Neural progenitor cell (in vitro differentiated cells): ENCODE measurements at regions not wholly inside any gene's neighbourhood (a gene's known extent, or its start where the extent isn't known, plus 50 kb on each side); places are given as distances from the start of the nearest gene placed in this dataset.

Source experiments
- DNase-seq: peaks from one replicate; pipeline ENCODE4 v3.0.0-alpha.2; 2016; ENCODE audit warnings: low spot score
- H2AFZ ChIP-seq: fragments of 200-600 bp; sonication (generic); replicated peaks from 2 replicates; pipeline ENCODE4 v1.6.1; 2016; ENCODE audit warnings: antibody characterized with exemption
- H3F3A ChIP-seq: fragments of 200-600 bp; sonication (generic); 2 replicates; pipeline ENCODE4 v1.6.1; 2016; ENCODE audit warnings: antibody characterized with exemption, low read depth
- H3K27ac ChIP-seq: fragments of 200-600 bp; sonication (generic); 2 replicates; pipeline ENCODE4 v1.5.1; 2016; ENCODE audit warnings: mild to moderate bottlenecking
- H3K27me3 ChIP-seq: fragments of 200-600 bp; sonication (generic); 2 replicates; pipeline ENCODE4 v1.6.1; 2016; ENCODE audit warnings: mild to moderate bottlenecking, moderate library complexity
- H3K36me3 ChIP-seq: fragments of 200-600 bp; sonication (generic); 2 replicates; pipeline ENCODE4 v1.5.1; 2016
- H3K4me1 ChIP-seq: fragments of 200-600 bp; sonication (generic); 2 replicates; pipeline ENCODE4 v1.6.1; 2016; ENCODE audit warnings: mixed run types
- H3K4me2 ChIP-seq: fragments of 200-600 bp; sonication (generic); 2 replicates; pipeline ENCODE4 v1.6.1; 2016
- H3K4me3 ChIP-seq: fragments of 200-600 bp; sonication (generic); 2 replicates; pipeline ENCODE4 v1.5.1; 2016
- H3K79me2 ChIP-seq: fragments of 200-600 bp; sonication (generic); 2 replicates; pipeline ENCODE4 v1.6.1; 2016; ENCODE audit warnings: low read depth
- H3K9ac ChIP-seq: fragments of 200-600 bp; sonication (generic); 2 replicates; pipeline ENCODE4 v1.6.1; 2016
- H3K9me3 ChIP-seq: fragments of 200-600 bp; sonication (generic); 2 replicates; pipeline ENCODE4 v1.5.1; 2016; ENCODE audit warnings: low read depth
- H4K20me1 ChIP-seq: fragments of 200-600 bp; sonication (generic); 2 replicates; pipeline ENCODE4 v1.6.1; 2016; ENCODE audit warnings: low read depth
- H3K27ac Mint-ChIP-seq: 3 replicates; pipeline ENCODE4 v1.8.0; 2021; ENCODE audit warnings: mixed read lengths
- H3K27me3 Mint-ChIP-seq: 2 replicates; pipeline ENCODE4 v1.8.0; 2022; ENCODE audit warnings: low read depth, mild to moderate bottlenecking, inconsistent platforms, moderate library complexity, mixed read lengths; ENCODE audit not compliant: insufficient read depth
- H3K36me3 Mint-ChIP-seq: 3 replicates; pipeline ENCODE4 v1.8.0; 2021; ENCODE audit warnings: mixed read lengths
- H3K4me1 Mint-ChIP-seq: 3 replicates; pipeline ENCODE4 v1.8.0; 2021; ENCODE audit warnings: mixed read lengths
- H3K4me3 Mint-ChIP-seq: 3 replicates; pipeline ENCODE4 v1.8.0; 2021; ENCODE audit warnings: mild to moderate bottlenecking, moderate library complexity, mixed read lengths
- H3K9me3 Mint-ChIP-seq: 3 replicates; pipeline ENCODE4 v1.8.0; 2020; ENCODE audit warnings: mixed read lengths
- EZH2 ChIP-seq: fragments of 200-600 bp; sonication (generic); IDR thresholded peaks from 2 replicates; pipeline ENCODE4 v1.6.1; 2017; ENCODE audit warnings: antibody characterized with exemption, mild to moderate bottlenecking, moderate library complexity
- EZH2phosphoT487 ChIP-seq: fragments of 200-600 bp; sonication (generic); IDR thresholded peaks from 2 replicates; pipeline ENCODE4 v1.6.1; 2017; ENCODE audit warnings: antibody characterized with exemption
- TF ChIP-seq, protein P1 (sequence below): fragments of 200-600 bp; sonication (generic); IDR thresholded peaks from 2 replicates; pipeline ENCODE4 v1.5.1; 2017; ENCODE audit warnings: antibody characterized with exemption, mild to moderate bottlenecking

DNA sequence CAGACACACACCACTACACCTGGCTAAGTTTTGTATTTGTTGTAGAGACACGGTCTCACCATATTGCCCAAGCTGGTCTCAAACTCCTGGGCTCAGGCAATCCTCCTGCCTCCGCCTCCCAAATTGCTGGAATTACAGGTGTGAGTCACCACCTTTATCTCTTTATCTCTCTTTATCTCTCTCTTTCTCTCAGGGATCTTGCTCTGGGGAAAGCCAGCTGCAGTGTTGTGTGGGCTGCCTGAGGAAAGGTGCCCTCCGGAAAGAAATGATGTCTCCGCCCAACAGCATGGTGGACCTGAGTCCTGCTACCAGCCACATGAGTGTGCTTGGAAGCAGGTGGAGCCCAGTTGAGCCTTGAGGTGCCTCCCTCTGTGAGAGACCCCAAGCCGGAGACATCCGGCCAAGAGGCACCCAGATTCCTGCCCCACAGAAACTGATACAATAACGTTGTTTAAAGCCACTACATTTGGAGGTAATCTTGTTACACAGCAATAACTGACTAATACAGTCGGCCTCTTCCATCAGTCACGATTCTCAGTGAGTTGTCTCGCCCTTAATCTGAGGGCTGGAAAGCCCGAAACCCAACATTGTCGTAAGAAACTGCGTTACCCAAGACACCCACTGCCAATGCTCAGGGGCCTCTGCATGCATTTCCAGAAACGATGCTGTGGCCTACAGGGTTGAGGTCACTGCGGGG lies 68.0 kb upstream of the RPH3AL start:
- H3K27ac Mint-ChIP-seq = peak overlapping the region; percentile 26
- no peak overlapping the region for H3K4me3 Mint-ChIP-seq
- no peak overlapping the region for H2AFZ ChIP-seq
- H3K9ac ChIP-seq = no peak overlapping the region
- H3K4me2 ChIP-seq = no peak overlapping the region
- peaks cover 5% of the 10 kb centered on the region for H3K27me3 Mint-ChIP-seq
- no peaks in the 10 kb centered on the region for H3K9me3 ChIP-seq
- no peaks in the 10 kb centered on the region for H4K20me1 ChIP-seq
- TF ChIP-seq EZH2phosphoT487 (no peak), EZH2 (no peak)
- TF ChIP-seq, protein P1, sequence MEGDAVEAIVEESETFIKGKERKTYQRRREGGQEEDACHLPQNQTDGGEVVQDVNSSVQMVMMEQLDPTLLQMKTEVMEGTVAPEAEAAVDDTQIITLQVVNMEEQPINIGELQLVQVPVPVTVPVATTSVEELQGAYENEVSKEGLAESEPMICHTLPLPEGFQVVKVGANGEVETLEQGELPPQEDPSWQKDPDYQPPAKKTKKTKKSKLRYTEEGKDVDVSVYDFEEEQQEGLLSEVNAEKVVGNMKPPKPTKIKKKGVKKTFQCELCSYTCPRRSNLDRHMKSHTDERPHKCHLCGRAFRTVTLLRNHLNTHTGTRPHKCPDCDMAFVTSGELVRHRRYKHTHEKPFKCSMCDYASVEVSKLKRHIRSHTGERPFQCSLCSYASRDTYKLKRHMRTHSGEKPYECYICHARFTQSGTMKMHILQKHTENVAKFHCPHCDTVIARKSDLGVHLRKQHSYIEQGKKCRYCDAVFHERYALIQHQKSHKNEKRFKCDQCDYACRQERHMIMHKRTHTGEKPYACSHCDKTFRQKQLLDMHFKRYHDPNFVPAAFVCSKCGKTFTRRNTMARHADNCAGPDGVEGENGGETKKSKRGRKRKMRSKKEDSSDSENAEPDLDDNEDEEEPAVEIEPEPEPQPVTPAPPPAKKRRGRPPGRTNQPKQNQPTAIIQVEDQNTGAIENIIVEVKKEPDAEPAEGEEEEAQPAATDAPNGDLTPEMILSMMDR = no peak
- peaks cover 15% of the 10 kb centered on the region for H3K4me1 Mint-ChIP-seq
- no peaks in the 10 kb centered on the region for H3K79me2 ChIP-seq
- no peaks in the 10 kb centered on the region for H3K27me3 ChIP-seq
- H3K9me3 Mint-ChIP-seq = no peaks in the 10 kb centered on the region
- DNase-seq = no peak
- no peak overlapping the region for H3K27ac ChIP-seq
- peaks cover 1% of the 10 kb centered on the region for H3K36me3 Mint-ChIP-seq
- peaks cover 14% of the 10 kb centered on the region for H3F3A ChIP-seq
- H3K4me3 ChIP-seq = no peak overlapping the region
- no peaks in the 10 kb centered on the region for H3K36me3 ChIP-seq
- peaks cover 12% of the 10 kb centered on the region for H3K4me1 ChIP-seq

DNA sequence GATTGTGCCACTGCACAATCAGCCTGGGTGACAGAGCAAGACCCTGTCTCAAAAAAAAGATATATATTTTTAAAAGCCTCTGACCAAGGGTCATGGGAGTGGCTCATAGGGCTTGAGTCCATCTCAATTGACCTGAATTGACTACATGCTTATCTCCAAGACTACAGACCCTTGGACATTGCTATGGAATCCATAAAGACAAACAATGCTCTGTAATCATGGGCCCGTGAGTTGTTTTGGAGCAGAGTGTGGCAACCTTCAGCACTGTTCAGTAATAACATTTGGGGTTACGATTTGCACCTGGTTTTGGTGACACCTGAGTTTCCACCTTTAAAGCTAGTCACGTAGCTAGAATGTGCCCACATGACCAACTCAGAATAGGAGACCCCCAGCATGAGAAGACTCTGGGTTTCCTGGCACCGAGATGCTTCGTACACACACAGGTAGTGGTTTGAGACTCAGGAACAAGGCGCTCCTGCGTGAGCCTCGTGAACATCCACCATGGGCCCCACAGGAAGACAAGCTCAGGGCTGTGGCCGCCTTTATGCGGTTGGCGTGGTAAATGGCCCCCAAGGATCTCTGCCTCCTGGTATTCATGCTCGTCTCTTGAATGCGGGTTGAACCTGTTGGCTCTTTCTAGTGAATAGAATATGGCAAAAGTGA lies 66.6 kb upstream of the RPH3AL start:
- no peak overlapping the region for H3K27ac ChIP-seq
- Mint-ChIP-seq H3K27ac (peak overlapping the region; percentile 13), H3K36me3 (peaks cover 4% of the 10 kb centered on the region), H3K27me3 (peaks cover 5% of the 10 kb centered on the region), H3K4me3 (no peak overlapping the region), H3K9me3 (no peaks in the 10 kb centered on the region), H3K4me1 (peaks cover 15% of the 10 kb centered on the region)
- H3K27me3 ChIP-seq = no peaks in the 10 kb centered on the region
- no peaks in the 10 kb centered on the region for H4K20me1 ChIP-seq
- no peak overlapping the region for H3K4me2 ChIP-seq
- no peak overlapping the region for H2AFZ ChIP-seq
- TF ChIP-seq EZH2phosphoT487 (no peak), EZH2 (no peak)
- TF ChIP-seq, protein P1 = no peak
- H3K4me1 ChIP-seq = peaks cover 12% of the 10 kb centered on the region
- no peaks in the 10 kb centered on the region for H3K9me3 ChIP-seq
- H3K9ac ChIP-seq = no peak overlapping the region
- DNase-seq = no peak
- H3K36me3 ChIP-seq = no peaks in the 10 kb centered on the region
- peaks cover 14% of the 10 kb centered on the region for H3F3A ChIP-seq
- no peak overlapping the region for H3K4me3 ChIP-seq
- no peaks in the 10 kb centered on the region for H3K79me2 ChIP-seq

DNA sequence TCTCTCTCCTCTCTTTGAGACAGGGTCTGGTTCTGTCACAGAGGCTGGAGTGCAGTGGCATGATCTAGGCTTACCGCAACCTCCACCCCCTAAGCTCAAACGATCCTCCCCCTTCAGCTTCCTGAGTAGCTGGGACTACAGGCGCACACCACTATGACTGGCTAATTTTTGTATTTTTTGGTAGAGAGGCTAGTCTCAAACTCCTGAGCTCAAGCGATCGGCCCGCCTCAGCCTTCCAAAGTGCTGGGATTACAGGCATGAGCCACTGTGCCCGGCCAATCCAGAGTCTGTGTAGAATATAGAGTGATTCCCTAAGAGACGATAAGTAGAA lies 65.8 kb upstream of the RPH3AL start:
- Mint-ChIP-seq H3K4me1 (peaks cover 12% of the 10 kb centered on the region), H3K9me3 (no peaks in the 10 kb centered on the region), H3K27me3 (peaks cover 5% of the 10 kb centered on the region), H3K4me3 (no peak overlapping the region), H3K36me3 (peaks cover 8% of the 10 kb centered on the region), H3K27ac (no peak overlapping the region)
- Histone ChIP-seq H3K79me2 (no peaks in the 10 kb centered on the region), H3K9ac (no peak overlapping the region), H4K20me1 (no peaks in the 10 kb centered on the region), H3K27ac (no peak overlapping the region), H3K4me3 (no peak overlapping the region), H3K27me3 (no peaks in the 10 kb centered on the region), H3K9me3 (no peaks in the 10 kb centered on the region), H3K4me1 (peaks cover 9% of the 10 kb centered on the region), H2AFZ (no peak overlapping the region), H3F3A (peaks cover 7% of the 10 kb centered on the region), H3K36me3 (no peaks in the 10 kb centered on the region), H3K4me2 (no peak overlapping the region)
- no peak for DNase-seq
- no peak for TF ChIP-seq EZH2
- TF ChIP-seq EZH2phosphoT487 = no peak
- TF ChIP-seq, protein P1 = no peak
